ENCODE measurements at regions not wholly inside any gene's neighbourhood (a gene's known extent, or its start where the extent isn't known, plus 50 kb on each side); places are given as distances from the start of the nearest gene placed in this dataset.

GRCh38 chr5:15203376-15203775 lies 296.6 kb upstream of the FBXL7 start:
- no peak overlapping the region for H3K27ac ChIP-seq (ENCODE audit: low read depth, low read length)
- H3K4me3 ChIP-seq (ENCODE audit: low read depth in 1 of 5, low read length in 5 of 5): no peak overlapping the region

GRCh38 chr5:15191012-15191411 lies 309.0 kb upstream of the FBXL7 start:
- Histone ChIP-seq H3K9ac (ENCODE audit: low read length in 5 of 5) (no peak overlapping the region), H3K9me3 (ENCODE audit: control insufficient read depth in 5 of 5, low read length in 5 of 5) (peaks cover 0 to 3% (median 0%) of the 10 kb centered on the region in 5 donors)

More at GRCh38 chr5:15203376-15203775, 296.6 kb upstream of the FBXL7 start:
- Histone ChIP-seq H3K9ac (ENCODE audit: low read length in 5 of 5) (no peak overlapping the region), H3K27me3 (ENCODE audit: control insufficient read depth in 5 of 5, insufficient read depth in 4 of 5, low read length in 5 of 5) (no peaks in the 10 kb centered on the region), H3K9me3 (ENCODE audit: control insufficient read depth in 5 of 5, low read length in 5 of 5) (no peaks in the 10 kb centered on the region), H3K4me1 (ENCODE audit: control insufficient read depth in 5 of 5, insufficient read depth in 5 of 5, low read length in 5 of 5) (no peaks in the 10 kb centered on the region), H3K36me3 (ENCODE audit: control insufficient read depth in 5 of 5, insufficient read depth in 5 of 5, low read length in 5 of 5) (no peaks in the 10 kb centered on the region)

GRCh38 chr5:15183520-15183919 lies 311.9 kb upstream of the ANKH start:
- H3K9ac ChIP-seq (ENCODE audit: low read length in 5 of 5): no peak overlapping the region
- H3K36me3 ChIP-seq (ENCODE audit: control insufficient read depth in 5 of 5, insufficient read depth in 5 of 5, low read length in 5 of 5): no peaks in the 10 kb centered on the region
- no peaks in the 10 kb centered on the region for H3K4me1 ChIP-seq (ENCODE audit: control insufficient read depth in 5 of 5, insufficient read depth in 5 of 5, low read length in 5 of 5)
- H3K4me3 ChIP-seq (ENCODE audit: low read depth in 1 of 5, low read length in 5 of 5): no peak overlapping the region
- H3K9me3 ChIP-seq (ENCODE audit: control insufficient read depth in 5 of 5, low read length in 5 of 5): peaks cover 0 to 2% (median 0%) of the 10 kb centered on the region in 5 donors
- H3K27ac ChIP-seq (ENCODE audit: low read depth, low read length): no peak overlapping the region
- H3K27me3 ChIP-seq (ENCODE audit: control insufficient read depth in 5 of 5, insufficient read depth in 4 of 5, low read length in 5 of 5): no peaks in the 10 kb centered on the region

More at GRCh38 chr5:15191012-15191411, 309.0 kb upstream of the FBXL7 start:
- Histone ChIP-seq H3K27me3 (ENCODE audit: control insufficient read depth in 5 of 5, insufficient read depth in 4 of 5, low read length in 5 of 5) (no peaks in the 10 kb centered on the region), H3K4me1 (ENCODE audit: control insufficient read depth in 5 of 5, insufficient read depth in 5 of 5, low read length in 5 of 5) (no peaks in the 10 kb centered on the region), H3K27ac (ENCODE audit: low read depth, low read length) (no peak overlapping the region), H3K4me3 (ENCODE audit: low read depth in 1 of 5, low read length in 5 of 5) (no peak overlapping the region), H3K36me3 (ENCODE audit: control insufficient read depth in 5 of 5, insufficient read depth in 5 of 5, low read length in 5 of 5) (no peaks in the 10 kb centered on the region)

DNA sequence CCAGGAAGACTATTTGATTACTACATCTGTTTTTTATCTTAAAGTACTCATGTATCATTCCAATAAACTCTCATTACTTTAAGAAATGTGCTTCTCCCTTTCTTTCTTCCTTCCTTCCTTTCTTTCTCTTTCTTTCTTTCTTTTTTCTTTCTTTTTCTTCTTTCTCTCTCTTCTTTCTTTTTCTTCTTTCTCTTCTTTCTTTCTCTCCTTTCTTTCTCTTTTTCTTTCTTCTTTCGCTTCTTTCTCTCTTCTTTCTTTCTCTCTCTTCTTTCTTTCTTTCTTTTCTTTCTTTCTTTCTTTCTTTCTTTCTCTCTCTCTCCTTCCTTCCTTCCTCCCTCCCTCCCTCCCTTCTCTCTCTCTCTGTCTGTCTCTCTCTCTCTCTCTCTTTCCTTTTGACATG lies 298.6 kb upstream of the ANKH start:
- Histone ChIP-seq H3K27me3 (ENCODE audit: control insufficient read depth in 5 of 5, insufficient read depth in 4 of 5, low read length in 5 of 5) (no peaks in the 10 kb centered on the region), H3K9me3 (ENCODE audit: control insufficient read depth in 5 of 5, low read length in 5 of 5) (peaks cover 0 to 11% (median 9%) of the 10 kb centered on the region in 5 donors), H3K9ac (ENCODE audit: low read length in 5 of 5) (no peak overlapping the region), H3K27ac (ENCODE audit: low read depth, low read length) (no peak overlapping the region), H3K4me3 (ENCODE audit: low read depth in 1 of 5, low read length in 5 of 5) (no peak overlapping the region), H3K4me1 (ENCODE audit: control insufficient read depth in 5 of 5, insufficient read depth in 5 of 5, low read length in 5 of 5) (no peaks in the 10 kb centered on the region), H3K36me3 (ENCODE audit: control insufficient read depth in 5 of 5, insufficient read depth in 5 of 5, low read length in 5 of 5) (no peaks in the 10 kb centered on the region)

DNA sequence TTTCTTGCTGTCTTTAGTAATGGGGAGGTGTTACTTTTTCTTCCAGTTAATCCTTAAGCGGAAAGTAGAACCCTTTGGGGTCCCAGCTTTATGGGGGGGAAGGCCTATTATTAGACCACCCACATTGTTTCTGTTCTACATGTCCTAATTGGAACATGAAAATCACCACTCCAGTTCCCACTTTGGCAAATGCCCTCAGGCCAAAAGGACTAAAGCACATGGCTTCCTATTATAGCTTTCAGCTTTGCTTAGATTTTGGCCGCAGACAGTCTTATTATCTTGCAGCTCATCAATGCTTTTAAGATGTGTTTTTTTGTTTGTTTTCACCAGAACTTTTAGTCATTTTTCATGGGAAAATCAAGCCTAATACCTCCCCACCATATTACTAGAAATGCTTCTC lies 296.8 kb upstream of the ANKH start:
- H3K4me1 ChIP-seq (ENCODE audit: control insufficient read depth in 5 of 5, insufficient read depth in 5 of 5, low read length in 5 of 5): no peaks in the 10 kb centered on the region
- H3K4me3 ChIP-seq (ENCODE audit: low read depth in 1 of 5, low read length in 5 of 5): no peak overlapping the region
- no peaks in the 10 kb centered on the region for H3K27me3 ChIP-seq (ENCODE audit: control insufficient read depth in 5 of 5, insufficient read depth in 4 of 5, low read length in 5 of 5)
- H3K27ac ChIP-seq (ENCODE audit: low read depth, low read length): no peak overlapping the region
- H3K9me3 ChIP-seq (ENCODE audit: control insufficient read depth in 5 of 5, low read length in 5 of 5): no peaks in the 10 kb centered on the region
- no peak overlapping the region for H3K9ac ChIP-seq (ENCODE audit: low read length in 5 of 5)
- no peaks in the 10 kb centered on the region for H3K36me3 ChIP-seq (ENCODE audit: control insufficient read depth in 5 of 5, insufficient read depth in 5 of 5, low read length in 5 of 5)

DNA sequence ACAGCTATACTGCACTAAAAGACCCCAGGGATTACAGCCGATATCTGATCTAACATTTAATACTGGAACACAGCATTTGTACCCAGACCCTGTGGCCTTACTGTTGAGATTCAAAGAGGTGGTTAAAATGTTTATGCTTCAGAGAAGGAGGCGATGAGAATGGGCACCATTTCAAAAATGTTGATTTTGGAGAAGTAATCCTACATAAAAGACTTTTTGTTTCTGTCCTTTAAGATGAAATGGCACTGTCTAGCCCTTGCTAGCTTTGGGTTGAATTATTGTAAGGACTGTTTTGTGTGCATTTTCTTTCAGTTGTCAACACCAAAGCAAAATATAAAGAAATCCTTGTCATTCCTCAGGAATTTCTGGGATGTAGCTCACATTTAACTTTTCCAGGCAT lies 288.5 kb upstream of the ANKH start:
- Histone ChIP-seq H3K27ac (ENCODE audit: low read depth, low read length) (no peak overlapping the region), H3K4me1 (ENCODE audit: control insufficient read depth in 5 of 5, insufficient read depth in 5 of 5, low read length in 5 of 5) (no peaks in the 10 kb centered on the region), H3K27me3 (ENCODE audit: control insufficient read depth in 5 of 5, insufficient read depth in 4 of 5, low read length in 5 of 5) (no peaks in the 10 kb centered on the region), H3K9me3 (ENCODE audit: control insufficient read depth in 5 of 5, low read length in 5 of 5) (peaks cover 0 to 5% (median 0%) of the 10 kb centered on the region in 5 donors), H3K9ac (ENCODE audit: low read length in 5 of 5) (no peak overlapping the region), H3K4me3 (ENCODE audit: low read depth in 1 of 5, low read length in 5 of 5) (no peak overlapping the region), H3K36me3 (ENCODE audit: control insufficient read depth in 5 of 5, insufficient read depth in 5 of 5, low read length in 5 of 5) (no peaks in the 10 kb centered on the region)

DNA sequence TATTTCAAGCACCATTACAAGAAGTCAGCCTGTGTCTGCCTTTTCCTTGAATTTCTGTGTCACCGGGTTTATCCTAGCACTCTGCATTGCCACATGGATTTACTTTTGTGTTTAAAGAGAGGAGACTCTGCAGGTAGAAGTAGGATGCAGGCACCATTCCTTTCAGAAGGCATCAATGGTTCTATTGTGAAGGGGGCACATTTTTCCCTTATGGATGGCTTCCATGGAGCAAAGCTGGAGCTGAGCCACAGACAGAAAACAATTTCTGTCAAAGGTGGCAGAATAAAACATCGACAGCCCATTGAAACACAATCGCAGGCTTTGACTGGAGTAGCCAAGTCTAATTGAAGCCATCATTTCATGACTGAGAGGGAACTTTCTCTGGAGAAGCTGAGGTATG lies 288.0 kb upstream of the ANKH start:
- Histone ChIP-seq H3K27me3 (ENCODE audit: control insufficient read depth in 5 of 5, insufficient read depth in 4 of 5, low read length in 5 of 5) (no peaks in the 10 kb centered on the region), H3K36me3 (ENCODE audit: control insufficient read depth in 5 of 5, insufficient read depth in 5 of 5, low read length in 5 of 5) (no peaks in the 10 kb centered on the region), H3K9me3 (ENCODE audit: control insufficient read depth in 5 of 5, low read length in 5 of 5) (peaks cover 0 to 5% (median 0%) of the 10 kb centered on the region in 5 donors), H3K4me1 (ENCODE audit: control insufficient read depth in 5 of 5, insufficient read depth in 5 of 5, low read length in 5 of 5) (no peaks in the 10 kb centered on the region), H3K27ac (ENCODE audit: low read depth, low read length) (no peak overlapping the region), H3K9ac (ENCODE audit: low read length in 5 of 5) (no peak overlapping the region), H3K4me3 (ENCODE audit: low read depth in 1 of 5, low read length in 5 of 5) (no peak overlapping the region)

- H3K27ac ChIP-seq (ENCODE audit: low read depth, low read length): no peak overlapping the region
- no peaks in the 10 kb centered on the region for H3K36me3 ChIP-seq (ENCODE audit: control insufficient read depth in 5 of 5, insufficient read depth in 5 of 5, low read length in 5 of 5)
- no peak overlapping the region for H3K9ac ChIP-seq (ENCODE audit: low read length in 5 of 5)
- no peaks in the 10 kb centered on the region for H3K27me3 ChIP-seq (ENCODE audit: control insufficient read depth in 5 of 5, insufficient read depth in 4 of 5, low read length in 5 of 5)
- H3K9me3 ChIP-seq (ENCODE audit: control insufficient read depth in 5 of 5, low read length in 5 of 5): no peaks in the 10 kb centered on the region
- no peaks in the 10 kb centered on the region for H3K4me1 ChIP-seq (ENCODE audit: control insufficient read depth in 5 of 5, insufficient read depth in 5 of 5, low read length in 5 of 5)
- no peak overlapping the region for H3K4me3 ChIP-seq (ENCODE audit: low read depth in 1 of 5, low read length in 5 of 5)
Measured at GRCh38 chr5:15142458-15142857, 270.9 kb upstream of the ANKH start.

- no peak overlapping the region for H3K4me3 ChIP-seq (ENCODE audit: low read depth in 1 of 5, low read length in 5 of 5)
- no peak overlapping the region for H3K27ac ChIP-seq (ENCODE audit: low read depth, low read length)
- no peaks in the 10 kb centered on the region for H3K36me3 ChIP-seq (ENCODE audit: control insufficient read depth in 5 of 5, insufficient read depth in 5 of 5, low read length in 5 of 5)
- peaks cover 0 to 3% (median 0%) of the 10 kb centered on the region in 5 donors for H3K4me1 ChIP-seq (ENCODE audit: control insufficient read depth in 5 of 5, insufficient read depth in 5 of 5, low read length in 5 of 5)
- H3K27me3 ChIP-seq (ENCODE audit: control insufficient read depth in 5 of 5, insufficient read depth in 4 of 5, low read length in 5 of 5): peaks cover 0 to 2% (median 0%) of the 10 kb centered on the region in 5 donors
- H3K9ac ChIP-seq (ENCODE audit: low read length in 5 of 5): no peak overlapping the region
- no peaks in the 10 kb centered on the region for H3K9me3 ChIP-seq (ENCODE audit: control insufficient read depth in 5 of 5, low read length in 5 of 5)
Measured at GRCh38 chr5:15137414-15137813, 265.8 kb upstream of the ANKH start.

DNA sequence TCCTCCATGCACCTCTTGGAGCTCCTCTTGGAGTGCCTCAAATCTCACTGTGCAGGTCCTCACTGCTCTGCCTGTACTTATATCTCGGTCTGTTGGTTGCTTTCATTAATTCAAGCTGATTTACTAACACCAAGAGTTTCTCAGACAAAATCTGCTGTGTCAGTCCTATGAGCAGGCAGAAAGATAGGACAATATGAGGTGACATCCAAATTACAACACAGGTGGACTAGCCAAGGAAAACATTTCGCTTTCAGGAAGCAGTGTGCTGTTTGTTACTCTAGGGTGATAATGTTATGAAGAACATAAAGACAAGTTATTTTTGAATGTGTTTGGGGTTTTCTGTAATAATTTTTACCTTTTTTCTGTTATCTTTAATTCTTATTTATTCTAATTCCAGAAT lies 264.1 kb upstream of the ANKH start:
- no peaks in the 10 kb centered on the region for H3K36me3 ChIP-seq (ENCODE audit: control insufficient read depth in 5 of 5, insufficient read depth in 5 of 5, low read length in 5 of 5)

More for the DNA sequence above, 264.1 kb upstream of the ANKH start:
- H3K9me3 ChIP-seq (ENCODE audit: control insufficient read depth in 5 of 5, low read length in 5 of 5): no peaks in the 10 kb centered on the region
- no peak overlapping the region for H3K4me3 ChIP-seq (ENCODE audit: low read depth in 1 of 5, low read length in 5 of 5)
- H3K9ac ChIP-seq (ENCODE audit: low read length in 5 of 5): no peak overlapping the region
- peaks cover 0 to 4% (median 0%) of the 10 kb centered on the region in 5 donors for H3K27me3 ChIP-seq (ENCODE audit: control insufficient read depth in 5 of 5, insufficient read depth in 4 of 5, low read length in 5 of 5)
- no peak overlapping the region for H3K27ac ChIP-seq (ENCODE audit: low read depth, low read length)
- peaks cover 0 to 3% (median 0%) of the 10 kb centered on the region in 5 donors for H3K4me1 ChIP-seq (ENCODE audit: control insufficient read depth in 5 of 5, insufficient read depth in 5 of 5, low read length in 5 of 5)

Data from subcutaneous abdominal adipose tissue (tissue), 5 donors.